HG02852 (cell line): ENCODE measurements at regions not wholly inside any gene's neighbourhood (a gene's known extent, or its start where the extent isn't known, plus 50 kb on each side); places are given as distances from the start of the nearest gene placed in this dataset.
A peak's percentile ranks its signal among the peaks of the same experiment; 100 is the strongest.
"Not testable (repeated sequence)": the region's sequence is repeated elsewhere in the genome, so short reads cannot be mapped to it uniquely, and the experiment has no call there.

Source experiments
- ATAC-seq: cut with Tn5 transposase; IDR thresholded peaks from one replicate; pipeline ENCODE4 v1.9.1; 2021; ENCODE audit warnings: mild to moderate bottlenecking, moderate library complexity; ENCODE audit not compliant: unreplicated experiment

DNA sequence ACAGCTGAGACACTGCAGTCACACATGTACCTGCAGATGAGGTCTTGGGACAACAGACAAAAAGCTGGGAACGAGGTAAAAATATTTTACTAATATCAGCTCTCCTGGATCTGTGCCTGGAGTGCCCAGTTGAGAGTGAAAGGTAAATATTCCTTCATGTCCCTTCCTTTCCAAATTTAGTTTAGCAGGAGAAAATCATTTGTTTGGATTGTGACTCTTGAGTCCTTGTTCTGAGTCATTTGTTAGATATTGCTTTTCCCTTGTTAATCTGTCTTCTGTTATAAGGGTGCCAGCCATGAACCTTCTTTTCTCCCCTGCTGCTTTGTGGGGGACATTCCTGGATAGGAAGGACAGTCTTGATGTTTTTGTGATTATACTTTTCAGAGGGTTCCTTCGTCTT lies 329.2 kb downstream of the DSC3 start:
- ATAC-seq: no peak

DNA sequence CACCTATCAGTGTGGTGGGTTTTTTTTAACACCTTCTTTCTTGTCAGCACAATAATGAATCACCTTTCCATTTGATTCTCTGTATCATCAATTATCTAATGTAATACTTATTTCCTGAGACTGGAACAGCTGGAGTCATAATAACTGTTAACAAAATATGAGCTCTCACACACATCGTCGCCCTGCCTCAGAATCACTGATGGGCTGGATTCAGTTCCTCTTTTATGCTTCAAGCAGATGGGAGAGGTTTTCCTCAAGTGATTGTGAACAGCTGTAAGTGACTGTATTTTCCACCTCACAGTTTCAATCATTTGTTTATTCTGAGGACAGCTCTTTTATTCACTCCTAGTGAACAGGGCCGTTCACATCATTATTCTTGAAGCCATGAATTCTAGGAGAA lies 330.2 kb downstream of the DSC3 start:
- peak; percentile 81 for ATAC-seq

DNA sequence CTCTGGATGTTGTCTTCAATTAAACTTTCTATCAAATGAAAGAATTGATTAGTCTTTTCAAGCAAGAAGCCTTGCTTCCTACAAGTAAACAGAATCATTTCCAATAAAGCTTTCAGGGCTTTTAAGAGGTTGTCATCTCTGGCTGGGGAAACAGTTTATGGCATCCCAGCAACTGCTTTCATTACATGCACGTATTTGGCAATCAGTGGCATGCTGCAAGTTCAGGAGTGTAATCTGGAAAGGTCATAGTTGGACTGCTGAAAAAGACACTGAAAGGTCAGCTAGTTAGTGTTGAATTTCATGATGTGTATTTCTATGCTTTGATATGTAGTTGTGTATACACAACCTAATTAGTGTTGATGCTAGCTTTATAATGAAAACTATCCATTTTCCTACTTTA lies 332.9 kb downstream of the DSC3 start:
- ATAC-seq: no peak

DNA sequence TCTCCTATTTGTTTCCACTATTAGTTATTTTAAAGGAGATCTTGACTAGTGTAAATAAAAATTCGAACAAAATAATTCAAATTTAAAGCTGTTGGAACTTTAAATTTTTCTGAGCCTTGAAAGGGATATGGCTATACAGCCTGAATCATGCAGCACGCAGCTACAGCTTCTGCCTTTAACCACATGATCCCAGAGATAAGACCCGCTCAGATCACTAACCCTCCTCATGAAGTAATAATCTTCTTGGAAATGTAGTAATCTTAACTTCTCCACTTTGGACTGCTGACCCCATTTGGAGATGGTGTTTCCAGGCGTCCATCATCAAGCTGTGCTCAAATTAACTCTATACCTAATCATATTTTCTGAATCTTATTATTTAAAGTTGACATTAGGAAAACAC lies 336.6 kb downstream of the DSC3 start:
- no peak for ATAC-seq

DNA sequence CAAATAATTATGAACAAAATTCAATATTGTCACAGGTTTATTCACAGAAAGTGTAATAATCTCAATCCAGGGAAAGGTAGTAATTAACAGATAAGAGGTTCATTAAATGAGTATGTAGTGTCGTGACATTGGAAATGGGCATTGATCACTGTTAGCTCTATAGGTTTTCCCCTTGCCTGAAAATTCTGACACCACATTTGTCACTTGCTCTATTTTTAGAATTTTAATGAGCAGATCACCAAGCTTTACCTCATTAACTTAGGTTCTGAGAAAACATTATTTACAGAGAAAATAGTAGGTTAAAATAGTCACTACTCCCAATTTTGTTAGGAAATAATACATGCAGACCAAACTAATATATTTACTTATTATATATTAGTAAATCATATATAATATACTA lies 344.0 kb downstream of the DSC3 start:
- no peak for ATAC-seq

DNA sequence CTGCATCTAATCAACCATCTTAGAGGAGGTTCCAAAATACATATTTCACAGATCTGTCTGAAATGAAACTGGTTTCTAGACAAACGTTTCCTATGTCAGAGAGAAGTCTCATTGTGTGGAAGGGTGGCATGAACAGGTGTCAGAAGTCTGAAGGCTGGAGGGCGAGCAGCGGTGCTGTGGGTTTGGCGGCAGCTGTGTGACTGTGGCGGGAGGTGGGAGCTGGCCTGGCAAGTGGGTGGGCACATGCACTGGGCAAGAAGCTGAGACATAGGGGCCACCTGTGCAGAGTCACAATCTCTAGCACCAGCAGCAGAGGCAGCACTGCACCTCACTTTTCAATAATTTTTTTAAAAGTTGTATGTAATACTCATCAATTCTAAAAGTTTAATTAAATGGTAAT lies 346.3 kb downstream of the DSC3 start:
- ATAC-seq: no peak

DNA sequence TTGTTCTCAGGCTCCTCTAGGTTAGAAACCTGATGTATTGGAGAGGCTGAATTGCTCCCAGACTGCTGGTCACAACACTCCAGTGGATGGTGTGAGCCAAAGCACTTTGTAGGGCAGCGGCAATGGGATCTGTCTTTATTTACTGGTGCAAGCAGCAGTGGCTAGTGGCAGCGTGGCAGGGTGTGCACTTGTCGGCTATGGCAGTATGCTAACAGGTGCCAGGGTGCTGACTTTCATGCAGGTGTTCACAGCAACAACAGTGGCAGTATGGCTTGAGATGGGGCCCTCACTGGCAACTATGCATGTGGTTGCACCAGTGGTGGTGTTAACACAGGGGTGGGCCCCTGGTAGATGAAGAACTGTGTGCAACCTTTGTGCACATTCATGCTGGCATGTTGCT lies 347.8 kb downstream of the DSC3 start:
- no peak for ATAC-seq

DNA sequence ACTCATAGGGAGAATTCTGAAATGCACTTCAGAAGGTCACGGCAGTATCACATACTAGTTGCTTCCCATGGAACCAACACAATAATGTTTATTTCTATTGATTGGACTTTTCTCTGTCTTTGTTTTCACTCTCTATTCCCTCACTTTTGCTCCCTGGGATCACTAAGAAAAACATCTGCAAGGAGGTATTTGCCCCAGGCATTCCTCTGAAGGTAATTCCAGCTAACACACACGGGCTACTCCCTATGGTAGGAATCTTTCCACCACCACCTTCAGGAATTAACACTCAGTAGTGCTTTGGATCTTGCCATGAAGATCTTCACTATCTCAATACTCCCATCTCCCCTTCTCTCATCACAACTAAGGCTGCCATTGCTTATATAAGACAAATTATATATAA lies 353.3 kb downstream of the DSC3 start:
- ATAC-seq: no peak

DNA sequence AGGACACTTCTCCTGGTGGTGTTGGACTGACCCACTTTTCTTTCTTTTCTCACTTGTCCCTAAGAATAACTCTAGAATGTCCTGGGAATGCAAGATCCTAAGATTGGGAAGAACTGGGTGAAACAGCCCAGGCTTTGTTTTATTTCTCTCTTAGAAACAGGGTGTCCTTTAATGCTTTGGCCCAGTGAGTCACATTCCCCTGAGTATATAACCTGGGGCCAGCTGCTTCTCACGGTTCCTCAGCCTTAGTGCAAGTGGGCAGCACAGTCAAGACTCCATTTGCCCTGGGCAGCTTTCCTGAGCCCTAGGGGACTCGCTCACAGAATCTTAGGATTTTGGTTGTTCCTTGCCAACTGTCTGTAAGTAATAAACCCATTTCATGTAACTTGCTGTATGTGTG lies 355.0 kb downstream of the DSC3 start:
- no peak for ATAC-seq

DNA sequence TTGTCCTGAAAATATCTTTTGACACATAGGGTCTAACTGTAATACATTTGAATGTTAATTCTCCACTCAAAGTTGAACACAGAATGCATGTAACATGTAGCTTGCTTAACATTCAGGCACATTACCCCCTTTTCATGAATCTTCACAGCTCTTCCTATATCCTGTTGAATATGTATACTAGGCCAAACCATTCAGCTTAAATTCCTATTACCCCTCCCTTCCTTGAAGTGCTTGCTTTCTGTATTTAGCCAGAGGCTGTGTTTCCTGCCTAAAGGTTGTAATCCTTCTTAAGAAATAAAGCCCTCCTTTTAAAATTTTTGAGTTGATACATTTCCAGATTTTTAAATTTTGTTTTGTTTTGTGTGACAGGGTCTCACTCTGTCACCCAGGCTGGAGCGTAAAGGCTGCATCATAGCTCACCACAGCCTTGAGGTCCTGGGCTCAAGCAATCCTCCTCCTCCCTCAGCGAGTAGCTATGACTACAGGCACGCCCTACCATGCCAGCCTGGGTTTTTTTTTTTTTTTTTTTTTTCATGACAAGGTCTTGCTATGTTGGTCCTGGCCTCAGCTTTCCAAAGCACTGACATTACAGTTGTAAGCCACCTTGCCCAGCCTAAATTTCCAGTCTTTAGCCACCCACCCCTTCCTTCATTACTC lies 357.6 kb downstream of the DSC3 start:
- ATAC-seq: no peak

DNA sequence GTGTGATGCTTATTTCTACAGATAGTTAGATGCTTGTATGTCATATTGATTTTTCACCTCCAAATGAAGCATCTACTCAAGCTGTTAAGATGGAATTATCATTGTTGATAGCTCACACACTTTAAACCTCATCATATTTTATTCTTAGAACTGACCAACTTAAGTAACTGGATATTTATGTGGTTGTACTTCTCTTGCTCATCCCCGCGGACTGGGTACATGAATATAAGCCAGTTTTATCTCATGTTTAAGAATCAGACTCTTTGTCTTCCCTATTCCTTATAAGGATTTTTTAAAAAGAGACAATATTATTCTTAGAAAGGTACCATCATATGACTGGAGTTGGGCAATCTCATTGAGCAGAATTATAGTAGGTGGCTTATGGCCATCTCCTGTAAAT lies 358.7 kb downstream of the DSC3 start:
- no peak for ATAC-seq

DNA sequence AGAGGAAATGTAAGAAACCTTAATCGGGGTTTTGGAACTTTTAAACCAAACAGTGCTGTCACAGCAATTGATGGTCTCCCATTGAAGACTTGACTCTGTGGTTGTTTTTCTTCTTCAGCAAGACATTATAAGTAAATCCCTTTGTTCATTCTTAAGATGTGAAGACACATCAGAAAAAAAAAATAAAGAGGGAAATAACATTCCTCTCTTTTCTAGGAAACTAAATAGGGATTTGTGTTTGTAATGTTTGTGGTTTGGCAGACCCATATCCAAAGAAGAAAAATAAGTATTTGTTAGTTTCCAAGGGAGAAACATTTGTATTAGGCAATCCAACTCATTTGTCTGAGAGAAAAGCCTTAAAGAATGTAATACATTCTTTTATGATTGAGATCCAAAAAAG lies 359.9 kb downstream of the DSC3 start:
- no peak for ATAC-seq

DNA sequence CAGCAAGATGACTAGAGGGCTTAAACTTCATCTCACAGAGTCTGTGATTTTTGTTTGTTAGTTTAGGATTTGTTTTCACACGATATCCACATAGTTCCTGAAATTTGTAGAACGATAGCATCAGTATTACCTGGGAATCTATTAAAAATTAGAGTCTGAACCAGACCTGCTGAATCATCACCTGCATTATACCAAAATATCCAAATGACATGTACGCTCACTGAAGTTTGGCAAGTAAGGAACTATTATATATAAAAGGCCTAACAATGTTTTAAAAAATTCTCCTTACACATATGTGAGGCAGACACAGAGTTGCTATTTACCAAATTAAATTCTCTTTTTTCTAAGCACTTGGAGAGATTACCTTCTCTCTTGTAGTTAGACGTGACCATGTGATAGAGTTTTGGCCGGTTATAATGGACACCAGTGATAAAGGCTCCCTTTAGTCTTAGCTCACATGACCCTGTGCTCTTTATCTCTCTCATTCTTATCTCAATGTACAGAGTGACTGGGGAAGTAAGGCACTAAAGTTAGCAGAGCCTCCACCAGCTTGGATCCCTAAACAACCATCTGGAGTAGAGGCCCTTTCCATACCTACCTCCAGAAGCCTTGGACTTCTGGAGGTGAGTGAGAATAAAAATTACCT lies 363.1 kb downstream of the DSC3 start:
- no peak for ATAC-seq

DNA sequence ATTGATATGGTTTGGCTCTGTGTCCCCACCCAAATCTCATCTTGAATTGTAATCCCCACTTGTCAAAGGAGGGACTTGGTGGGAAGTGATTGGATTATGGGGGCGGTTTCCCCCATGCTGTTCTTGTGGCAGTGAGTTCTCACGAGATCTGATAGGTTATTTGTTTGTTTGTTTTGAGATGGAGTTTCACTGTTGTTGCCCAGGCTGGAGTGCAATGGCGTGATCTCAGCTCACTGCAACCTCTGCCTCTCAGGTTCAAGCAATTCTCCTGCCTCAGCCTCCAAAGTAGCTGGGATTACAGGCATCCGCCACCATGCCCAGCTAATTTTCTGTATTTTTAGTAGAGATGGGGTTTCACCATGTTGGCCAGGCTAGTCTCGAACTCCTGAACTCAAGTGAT lies 364.7 kb downstream of the DSC3 start:
- ATAC-seq: not testable (repeated sequence)

DNA sequence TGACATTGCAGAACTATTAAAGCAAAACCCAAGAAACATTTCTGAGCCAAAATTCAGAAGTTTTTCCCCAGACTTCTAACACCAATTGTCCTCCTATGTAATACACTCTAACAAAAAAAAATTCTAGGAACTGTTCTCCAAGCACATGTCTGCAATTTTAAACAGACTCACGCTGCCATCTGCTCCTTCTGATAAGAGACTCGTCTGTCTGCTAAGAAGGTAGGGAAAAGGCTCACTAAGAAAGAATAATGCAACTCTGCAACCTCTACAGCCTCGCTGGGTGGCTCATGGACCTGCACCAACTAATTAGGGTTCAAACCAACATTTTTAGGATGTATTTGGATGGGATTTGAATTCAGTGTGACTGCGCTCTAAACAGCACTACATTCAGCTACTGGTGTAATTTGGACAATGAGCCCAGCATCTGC lies 366.5 kb downstream of the DSC3 start:
- no peak for ATAC-seq

DNA sequence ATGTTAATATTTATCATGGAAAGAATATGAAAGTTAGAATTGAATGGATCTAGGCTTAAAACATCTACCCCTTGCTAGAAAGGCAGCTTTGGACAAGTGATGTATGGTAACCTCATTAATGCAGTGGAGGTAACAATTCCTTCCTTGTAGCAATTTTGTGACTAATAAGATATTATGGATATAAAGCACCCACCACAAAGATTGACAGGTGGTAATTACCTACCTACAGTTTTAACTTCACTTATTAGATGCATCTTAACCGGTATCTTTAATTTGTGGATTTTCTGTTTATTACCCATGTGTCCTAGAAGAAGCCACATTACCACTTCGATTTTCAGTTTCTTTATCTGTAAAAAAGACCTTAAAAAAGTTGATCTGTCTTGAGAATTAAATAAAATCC lies 367.0 kb downstream of the DSC3 start:
- ATAC-seq: no peak

DNA sequence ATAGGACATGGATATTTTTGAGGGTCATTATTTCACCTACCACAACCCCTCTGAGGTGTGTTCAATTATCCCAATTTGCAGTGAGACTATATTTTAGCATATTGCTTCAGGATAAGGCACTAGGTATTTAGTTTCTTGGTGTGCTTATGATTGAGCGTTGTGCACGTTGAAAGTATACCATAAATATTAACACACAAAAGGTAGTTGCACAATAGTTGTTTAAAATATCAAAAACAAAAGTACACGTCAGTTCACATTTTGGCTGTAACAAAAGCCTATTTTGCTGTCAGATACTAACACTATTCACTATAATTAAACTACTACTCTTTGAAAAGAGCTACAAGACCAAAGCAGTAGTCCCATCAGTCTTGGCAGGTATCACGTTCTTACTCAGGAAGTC lies 367.5 kb downstream of the DSC3 start:
- no peak for ATAC-seq

DNA sequence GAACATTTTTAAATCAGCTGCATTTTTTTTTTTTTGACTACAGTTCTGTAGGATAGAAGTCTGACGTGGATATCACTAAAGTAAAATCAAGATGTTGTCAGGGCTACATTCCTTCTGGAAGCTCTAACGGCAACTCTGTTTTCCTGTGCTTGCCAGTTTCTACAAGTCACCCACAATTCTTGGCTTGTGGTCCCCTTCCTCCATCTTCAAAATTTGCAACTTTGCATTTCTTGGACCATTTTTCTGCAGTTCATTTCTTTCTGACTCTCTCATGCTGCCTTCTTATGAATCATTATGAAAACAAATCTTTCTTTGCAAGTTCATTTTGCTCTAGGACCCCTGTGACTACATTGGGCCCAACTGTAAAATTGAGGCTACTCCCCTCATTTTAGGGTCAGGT lies 367.9 kb downstream of the DSC3 start:
- no peak for ATAC-seq

DNA sequence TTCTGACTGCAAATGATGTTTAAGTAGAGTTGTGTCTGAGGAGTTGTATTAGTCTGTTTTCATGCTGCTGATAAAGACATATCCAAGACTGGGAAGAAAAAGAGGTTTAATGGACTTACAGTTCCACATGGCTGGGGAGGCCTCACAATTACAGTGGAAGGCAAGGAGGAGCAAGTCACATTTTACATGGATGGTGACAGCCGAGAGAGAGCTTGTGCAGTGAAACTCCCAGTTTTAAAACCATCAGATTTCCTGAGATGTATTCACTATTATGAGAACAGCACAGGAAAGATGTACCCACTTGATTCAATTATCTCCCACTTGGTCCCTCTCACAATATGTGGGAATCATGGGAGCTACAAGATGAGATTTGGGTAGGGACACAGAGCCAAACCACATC lies 370.1 kb downstream of the DSC3 start:
- ATAC-seq: not testable (repeated sequence)

DNA sequence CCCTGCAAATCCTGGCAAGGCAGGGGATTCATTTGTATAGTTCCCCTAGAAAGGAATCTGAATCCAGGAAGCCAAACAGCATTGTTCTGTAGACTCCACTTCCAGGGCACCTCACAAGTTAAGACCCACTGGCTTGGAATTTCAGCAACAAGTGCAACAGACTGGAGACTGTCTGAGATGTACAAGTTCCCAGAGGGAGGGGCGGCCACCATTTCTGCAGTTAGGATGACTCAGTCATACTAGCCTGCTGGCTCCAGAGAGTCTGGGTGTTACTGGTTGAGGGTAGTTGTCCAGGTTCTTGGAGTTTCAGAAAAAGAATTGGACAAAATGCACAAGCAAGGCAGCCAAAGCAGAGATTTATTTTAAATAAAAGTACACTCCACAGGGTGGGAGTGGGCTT lies 384.2 kb downstream of the DSC3 start:
- no peak for ATAC-seq

DNA sequence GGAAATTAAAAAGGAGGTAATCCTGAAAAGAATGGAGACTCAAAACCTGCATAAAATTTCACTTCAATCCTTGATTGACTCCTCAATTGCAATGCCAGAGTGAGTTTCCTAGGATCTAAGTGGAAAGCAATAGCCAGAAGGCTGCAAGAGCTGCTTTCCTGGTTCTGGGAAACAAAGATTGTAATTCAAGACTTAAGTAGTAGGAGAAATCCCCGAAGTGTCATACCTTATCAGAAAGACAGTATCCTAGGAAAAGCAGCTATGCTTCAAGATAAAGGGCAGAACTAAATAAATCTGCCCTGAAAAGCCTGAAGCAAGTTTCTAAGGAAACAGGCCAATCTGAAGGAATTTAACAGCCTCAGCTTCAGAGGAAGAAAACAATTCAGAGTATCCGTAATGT lies 390.2 kb downstream of the DSC3 start:
- no peak for ATAC-seq

DNA sequence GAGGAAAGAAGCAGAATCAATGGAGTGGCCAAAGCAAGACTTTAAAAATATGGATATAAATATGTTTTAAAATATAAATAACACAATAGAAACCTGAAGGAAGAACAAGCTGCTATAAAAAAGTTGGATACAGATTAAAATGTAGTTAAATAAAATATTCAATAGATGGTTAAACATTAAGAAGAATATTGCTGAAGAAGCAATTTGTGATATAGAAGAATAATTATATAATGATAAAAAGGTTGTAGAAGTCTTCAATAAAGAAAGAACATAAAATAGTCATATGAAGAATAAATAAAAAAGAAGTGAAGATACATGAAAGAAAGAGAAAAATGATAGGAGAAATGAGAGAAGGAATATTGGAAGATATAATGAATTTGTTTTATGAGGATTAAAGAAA lies 392.0 kb downstream of the DSC3 start:
- no peak for ATAC-seq

DNA sequence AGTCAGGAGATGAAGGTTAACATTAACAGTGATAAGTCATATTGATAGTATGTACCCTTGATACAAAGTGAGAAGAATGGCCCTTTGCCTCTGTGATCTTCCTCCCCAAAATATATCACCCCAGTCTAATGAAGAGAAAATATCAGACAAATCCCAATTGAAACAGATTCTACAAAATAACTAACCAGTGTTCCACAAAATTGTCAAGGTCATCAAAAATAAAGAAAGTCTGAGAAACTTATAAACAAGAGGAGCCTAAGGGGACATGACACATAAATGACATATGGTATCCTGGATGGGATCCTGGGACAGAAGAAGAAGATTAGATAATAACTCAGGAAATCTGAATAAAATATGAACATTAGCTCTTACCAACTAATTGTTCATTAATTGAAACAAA lies 398.4 kb downstream of the DSC3 start:
- ATAC-seq: no peak
